GM19468 (cell line): ENCODE measurements at regions not wholly inside any gene's neighbourhood (a gene's known extent, or its start where the extent isn't known, plus 50 kb on each side); places are given as distances from the start of the nearest gene placed in this dataset.
"Not testable (repeated sequence)": the region's sequence is repeated elsewhere in the genome, so short reads cannot be mapped to it uniquely, and the experiment has no call there.

Experiments used
- ATAC-seq: cut with Tn5 transposase; IDR thresholded peaks from one replicate; pipeline ENCODE4 v1.9.1; 2021; ENCODE audit warnings: mild to moderate bottlenecking, moderate library complexity, moderate number of reproducible peaks; ENCODE audit not compliant: unreplicated experiment; ENCODE audit errors: extremely low read depth

DNA sequence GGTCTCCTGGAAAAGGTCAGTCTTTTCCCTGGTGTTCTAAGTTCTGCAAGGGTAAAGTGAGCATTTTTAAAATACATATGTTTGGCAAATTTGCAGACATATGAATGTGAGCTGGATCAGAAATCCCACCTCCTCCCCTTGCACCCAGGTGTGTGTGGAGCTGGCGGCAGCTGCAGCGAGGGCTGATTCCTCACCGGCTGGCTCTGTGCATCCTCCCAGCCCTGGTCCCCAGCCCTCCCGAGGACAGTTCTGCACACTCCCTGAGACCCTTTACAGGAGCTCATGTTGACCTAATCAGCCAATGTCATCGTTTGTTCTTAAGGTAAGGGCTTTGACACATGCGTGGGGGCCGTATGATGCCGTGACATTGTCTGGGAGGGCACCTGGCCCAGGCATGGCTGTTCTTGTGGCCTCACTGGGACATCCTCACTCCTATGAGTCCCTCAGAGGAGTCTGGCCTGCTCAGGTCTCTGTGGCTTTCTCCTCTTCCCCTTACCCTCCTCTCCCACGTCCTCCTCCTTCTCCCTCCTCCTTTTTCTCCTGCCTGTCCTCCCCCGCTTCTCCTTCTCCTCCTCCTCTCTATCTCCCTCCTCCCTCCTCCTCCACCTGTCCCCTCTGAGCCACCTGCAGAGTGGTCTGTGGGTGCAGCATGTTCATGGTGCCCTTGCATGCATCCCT is 289.2 kb upstream of the SFSWAP start:
- ATAC-seq = no peak

DNA sequence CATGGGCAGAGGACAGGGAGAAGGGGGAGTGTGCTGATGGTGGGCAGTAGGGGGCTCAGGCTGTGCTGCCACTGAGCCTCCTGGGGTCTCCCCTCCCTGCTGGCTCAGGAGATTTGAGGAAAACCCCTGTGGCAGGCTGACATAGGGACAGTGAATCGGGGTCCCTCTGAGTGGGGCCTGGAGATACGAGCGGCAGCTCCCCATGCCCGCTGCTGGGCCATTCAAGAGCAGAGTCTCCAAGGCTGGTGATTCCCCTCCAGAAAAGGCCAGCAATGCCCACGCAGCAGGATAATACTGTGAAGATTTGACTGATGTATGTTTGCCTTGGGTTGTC is 288.7 kb upstream of the SFSWAP start:
- no peak for ATAC-seq

DNA sequence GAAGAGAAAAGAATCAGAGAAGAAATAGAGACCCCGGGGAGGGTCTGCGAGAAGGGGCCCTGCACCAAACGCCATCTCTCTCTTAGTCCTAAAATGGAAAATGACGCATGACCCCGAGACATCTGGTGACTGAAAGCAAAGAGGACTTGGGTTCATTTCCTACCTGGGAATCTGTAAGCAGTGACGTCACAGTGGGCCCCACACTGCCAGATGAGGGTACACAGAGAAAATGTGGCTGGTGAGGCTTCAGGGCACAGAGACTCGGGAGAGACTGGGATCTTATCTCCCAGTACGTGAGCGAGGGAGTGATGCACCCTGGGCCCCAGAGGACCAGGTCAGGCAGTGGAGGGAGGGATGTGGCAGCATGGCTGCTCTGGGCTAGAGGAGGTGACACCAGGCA is 288.1 kb upstream of the SFSWAP start:
- ATAC-seq = no peak

DNA sequence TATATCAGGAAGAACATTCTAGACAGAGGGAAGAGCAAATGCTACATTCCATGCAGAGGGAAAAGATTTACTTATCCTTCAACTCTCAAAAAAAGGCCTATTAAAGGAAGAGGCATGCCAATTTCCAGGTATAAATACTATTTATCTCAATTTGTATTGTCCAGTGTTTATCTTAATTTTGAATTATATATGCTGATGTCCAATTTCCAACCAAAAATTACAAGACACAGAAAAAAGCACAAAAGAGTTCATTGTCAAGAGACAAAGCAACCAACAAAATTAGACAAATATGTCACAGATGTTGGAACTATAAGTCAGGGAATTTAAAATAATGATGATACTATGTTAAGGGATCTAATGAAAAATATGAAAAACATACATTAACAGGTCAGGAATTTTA is 286.6 kb upstream of the SFSWAP start:
- ATAC-seq = no peak

DNA sequence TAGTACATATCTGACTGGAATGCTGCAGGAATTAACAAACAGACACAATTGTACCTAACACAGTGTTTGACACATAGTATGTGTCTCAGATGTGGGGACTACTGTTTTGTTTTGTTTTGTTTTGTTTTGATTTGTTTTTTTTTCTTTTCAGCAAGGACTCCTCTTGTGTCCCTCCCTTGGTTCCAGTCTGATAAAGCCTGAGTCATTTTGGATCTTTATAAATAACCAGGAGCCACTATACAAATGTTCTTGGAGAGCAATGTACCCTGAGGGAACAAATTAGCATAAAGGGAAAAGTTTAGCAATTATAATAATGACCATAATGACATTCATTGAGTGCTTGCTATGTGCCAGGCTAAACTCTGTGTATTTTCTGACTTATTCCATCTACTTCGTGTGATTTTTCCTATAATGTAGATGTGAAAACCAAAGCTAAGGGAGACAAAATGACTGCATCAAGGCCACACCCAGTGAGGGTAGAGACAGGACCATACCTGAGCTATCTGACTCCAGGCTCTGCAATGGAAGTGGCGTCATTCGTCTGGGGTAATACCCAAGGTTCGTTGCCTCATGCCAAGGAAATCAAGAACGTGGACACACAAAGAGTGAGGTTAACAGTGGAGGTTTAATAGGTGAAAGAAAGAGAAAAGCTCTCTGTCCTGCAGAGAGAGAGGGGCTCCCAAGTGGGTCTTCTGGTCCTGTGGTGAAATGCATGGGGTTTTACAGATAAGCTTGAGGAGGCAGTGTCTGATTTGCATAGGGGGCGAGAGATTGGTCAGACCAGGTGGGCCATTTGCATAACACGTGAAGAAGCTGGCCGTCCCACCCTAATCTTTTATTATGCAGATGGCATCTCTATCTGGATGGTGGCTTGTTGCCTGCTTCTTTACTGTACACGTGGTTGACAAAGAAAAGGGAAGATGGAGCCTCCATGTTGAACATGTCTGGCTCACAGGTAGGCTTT is 285.5 kb upstream of the SFSWAP start:
- no peak for ATAC-seq

DNA sequence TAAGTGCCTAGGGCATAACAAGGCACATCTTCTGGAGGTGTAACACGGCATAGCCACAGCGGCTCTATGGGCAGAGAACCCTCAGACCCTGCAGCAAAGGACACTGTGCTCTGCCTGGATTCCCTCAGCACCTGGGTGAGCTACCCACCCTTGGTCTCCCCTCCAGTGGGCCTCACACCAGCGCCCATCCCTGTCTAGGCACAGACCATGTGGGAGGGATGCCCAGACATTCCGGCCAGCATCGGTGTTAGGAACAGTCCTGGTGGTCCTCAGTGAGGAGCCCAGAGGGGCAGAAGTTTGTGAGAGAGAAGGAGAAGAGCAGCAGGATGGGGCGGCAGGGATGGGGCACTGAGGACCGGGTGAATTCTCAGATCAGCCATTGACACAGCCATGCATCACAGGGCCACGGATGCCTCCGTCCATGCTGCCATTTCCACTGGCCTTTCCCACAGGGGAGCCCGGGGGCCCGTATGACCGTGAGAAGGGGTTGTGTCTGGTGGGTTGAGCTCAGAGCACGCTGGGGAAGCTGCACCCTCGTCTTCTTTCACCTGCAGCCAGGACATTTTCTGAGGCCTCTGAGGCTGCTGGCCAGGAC is 282.7 kb upstream of the SFSWAP start:
- no peak for ATAC-seq

DNA sequence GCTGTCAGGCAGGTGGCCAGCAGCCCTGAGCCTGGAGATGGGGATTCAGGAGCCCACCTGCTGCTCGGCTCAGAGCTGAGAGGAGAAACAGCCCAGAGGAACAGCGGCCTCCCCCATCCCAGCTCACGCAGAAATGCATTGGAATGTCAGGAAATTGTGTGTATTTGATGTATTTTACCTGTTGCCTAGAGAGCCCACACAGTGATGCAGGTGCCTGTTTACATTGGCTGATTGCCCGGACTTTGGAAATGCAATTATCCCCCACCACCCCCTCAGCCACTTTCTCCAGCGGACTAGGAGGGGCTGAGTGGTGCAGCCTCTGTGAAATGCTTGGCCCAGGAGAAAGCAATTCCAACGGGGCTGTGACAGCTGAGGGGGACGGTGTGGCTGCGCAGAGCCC is 281.7 kb upstream of the SFSWAP start:
- ATAC-seq = not testable (repeated sequence)

DNA sequence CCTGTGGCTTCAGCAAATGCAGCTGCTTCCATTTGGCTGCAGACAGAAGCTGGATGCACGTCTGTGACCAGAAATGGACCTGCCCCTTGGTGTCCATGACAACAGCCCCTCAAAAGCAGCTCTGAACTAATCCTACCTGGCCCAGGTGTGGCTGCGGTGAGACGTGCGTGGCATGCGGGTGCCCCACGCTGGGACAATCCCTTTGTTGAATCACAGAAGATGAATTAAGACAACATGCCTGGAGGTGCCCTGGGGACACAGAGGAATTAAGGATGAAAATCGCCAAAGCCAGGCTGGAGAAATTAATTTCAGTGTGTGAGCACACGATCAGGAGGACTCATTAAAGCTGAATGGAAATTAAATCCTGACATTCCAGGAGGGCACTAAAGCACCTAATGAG is 281.2 kb upstream of the SFSWAP start:
- not testable (repeated sequence) for ATAC-seq

DNA sequence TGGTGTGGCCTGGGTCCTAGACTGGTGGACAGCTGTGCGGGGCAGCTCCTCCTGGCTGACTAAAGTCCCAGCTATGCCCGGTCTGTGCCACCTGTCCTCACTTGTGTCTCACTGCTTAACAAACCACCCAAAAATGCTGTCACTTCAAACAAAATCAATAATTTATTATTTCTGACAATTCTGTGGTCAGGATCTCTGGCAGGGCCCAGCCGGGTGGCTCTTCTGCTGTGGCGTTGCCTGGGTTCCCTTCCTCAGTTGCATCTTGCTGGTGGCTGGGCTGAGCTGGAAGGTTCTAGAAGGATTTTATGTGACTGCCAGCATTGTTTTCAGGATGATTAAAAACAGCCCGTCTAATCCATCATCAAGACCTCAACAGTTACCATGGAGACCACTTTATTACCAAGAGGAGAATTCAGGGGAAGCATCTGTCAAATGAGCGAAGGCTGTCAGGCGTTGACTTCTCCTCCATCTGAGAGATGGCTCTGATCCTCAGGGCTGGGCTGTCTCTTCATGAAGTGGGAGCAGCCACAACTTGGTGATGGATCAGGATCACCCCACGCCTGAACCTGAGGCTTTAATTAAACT is 280.6 kb upstream of the SFSWAP start:
- no peak for ATAC-seq

DNA sequence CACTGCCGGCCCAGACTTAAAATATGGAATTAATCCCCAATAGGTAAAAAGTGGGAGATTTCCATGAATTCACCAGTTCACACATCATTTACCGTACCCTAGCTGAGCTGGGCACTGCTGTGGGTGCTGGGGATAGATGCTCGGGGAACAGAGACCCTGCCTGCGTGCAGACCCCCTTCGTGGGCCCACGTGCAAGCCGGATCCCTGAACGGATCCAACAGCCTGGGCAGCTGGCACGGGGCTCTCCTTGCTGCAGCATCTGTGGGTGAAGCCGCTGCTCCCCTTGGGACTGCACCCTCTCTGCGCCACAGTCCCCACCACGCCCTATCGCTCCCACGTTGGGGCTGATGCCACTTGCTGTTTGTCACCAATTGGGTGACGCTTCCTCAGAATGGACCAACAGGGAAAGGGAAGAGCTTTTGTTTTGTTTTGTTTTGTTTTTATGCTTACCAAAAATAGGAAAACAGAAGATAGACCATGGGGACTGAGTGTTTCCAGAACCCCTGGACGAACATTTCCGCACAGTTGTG is 279.7 kb upstream of the SFSWAP start:
- ATAC-seq = not testable (repeated sequence)

DNA sequence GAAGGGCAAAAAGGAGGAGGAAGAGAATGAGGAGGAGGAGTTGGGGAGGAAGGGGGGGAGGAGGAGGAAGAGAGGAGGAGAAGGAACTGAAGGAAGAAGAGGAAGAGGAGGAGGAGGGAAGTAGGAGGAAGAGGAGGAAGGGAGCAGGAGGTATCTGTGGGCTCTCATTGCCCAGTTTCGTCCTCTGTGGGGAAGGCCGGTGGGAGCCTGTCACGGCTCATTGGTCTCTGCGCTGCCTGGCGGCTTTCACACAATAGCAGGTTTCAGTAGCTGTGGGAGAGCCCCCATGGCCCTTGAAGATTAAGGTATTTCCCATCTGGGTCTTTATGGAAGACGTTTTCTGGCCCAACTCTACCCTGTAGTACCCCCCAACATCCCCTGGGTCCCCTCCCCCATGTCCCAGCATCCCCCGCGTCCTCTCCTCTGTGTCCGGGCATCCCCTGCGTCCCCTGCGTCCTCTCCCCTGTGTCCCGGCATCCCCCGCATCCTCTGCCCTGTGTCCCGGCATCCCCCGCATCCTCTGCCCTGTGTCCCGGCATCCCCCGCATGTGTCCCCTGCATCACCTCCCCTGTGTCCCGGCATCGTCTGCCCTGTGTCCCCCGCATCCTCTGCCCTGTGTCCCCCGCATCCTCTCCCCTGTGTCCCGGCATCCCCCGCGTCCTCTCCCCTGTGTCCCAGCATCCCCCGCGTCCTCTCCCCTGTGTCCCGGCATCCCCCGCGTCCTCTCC is 278.2 kb upstream of the SFSWAP start:
- no peak for ATAC-seq

DNA sequence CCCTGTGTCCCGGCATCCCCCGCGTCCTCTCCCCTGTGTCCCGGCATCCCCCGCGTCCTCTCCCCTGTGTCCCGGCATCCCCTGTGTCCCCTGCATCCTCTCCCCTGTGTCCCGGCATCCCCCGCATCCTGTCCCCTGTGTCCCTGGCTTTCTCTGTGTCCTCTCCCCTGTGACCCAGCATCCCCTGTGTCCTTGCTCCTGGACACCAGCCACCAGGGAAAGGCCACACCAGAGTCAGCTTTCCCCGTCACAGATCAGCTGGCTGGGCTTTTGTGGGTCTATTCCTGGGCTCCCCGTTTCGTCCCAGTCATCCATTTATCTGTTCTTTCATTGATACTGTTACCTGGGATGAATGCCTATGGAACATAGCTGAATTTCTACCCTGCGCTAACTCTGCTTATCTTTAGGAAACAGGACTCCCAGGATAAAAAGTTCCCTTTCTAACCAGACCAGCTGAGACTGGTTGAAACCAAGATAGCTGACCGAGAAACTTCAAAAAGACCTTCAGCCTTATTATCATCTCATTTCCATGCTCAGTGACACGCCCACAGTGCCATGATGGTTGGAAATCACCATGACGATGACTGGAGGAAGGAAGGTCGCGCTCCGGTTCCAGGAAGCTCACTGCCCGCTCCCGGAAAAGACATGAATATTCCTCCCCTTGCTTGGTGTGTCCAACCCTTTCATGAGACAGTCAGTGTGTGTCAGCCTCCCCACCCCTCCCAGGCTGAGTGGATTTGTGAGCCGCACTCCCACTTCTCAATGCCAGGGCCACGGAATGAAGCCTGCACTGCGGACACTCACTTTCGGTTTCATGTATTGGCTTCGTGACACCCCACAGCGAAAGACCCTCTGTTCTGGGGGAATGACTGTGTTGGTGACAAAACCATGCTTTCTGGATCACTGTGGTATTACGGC is 276.4 kb upstream of the SFSWAP start:
- ATAC-seq = no peak

DNA sequence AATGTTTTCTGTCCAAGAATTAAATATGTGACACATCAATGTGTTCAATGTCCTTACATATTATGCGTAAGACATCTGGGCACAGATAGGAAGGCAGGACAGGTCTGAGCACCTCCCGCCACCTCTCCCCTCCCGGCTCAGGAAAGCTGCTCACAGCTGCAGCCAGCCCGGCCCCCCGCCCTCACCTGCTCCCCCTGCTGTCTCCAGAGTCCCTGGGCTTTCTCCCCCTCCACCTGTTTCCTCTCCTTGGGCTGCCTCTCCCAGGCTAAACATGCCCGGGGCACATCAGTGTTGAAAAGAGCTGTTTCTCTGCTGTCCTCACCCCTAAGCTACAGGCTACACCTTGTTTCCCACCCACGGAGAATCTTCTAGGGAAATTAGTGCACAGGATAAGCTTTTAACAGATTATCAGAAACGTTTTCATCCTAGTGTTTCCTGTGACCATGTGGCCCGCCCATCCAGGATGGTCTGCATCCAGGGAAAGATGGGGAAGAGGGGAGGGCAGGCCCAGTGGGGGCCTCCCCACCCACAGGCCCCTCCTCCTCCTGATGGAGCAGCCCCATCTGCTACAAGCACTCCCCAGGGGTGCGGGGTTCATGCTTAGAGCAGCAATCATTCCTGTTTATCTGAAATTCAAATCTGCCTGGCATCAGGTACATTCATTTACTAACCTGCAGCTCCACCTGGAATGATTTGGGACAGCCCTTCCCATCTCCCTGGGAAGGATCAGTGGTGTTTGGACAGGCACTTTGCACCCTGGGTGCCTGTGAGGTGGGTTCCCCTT is 273.8 kb upstream of the SFSWAP start:
- no peak for ATAC-seq

DNA sequence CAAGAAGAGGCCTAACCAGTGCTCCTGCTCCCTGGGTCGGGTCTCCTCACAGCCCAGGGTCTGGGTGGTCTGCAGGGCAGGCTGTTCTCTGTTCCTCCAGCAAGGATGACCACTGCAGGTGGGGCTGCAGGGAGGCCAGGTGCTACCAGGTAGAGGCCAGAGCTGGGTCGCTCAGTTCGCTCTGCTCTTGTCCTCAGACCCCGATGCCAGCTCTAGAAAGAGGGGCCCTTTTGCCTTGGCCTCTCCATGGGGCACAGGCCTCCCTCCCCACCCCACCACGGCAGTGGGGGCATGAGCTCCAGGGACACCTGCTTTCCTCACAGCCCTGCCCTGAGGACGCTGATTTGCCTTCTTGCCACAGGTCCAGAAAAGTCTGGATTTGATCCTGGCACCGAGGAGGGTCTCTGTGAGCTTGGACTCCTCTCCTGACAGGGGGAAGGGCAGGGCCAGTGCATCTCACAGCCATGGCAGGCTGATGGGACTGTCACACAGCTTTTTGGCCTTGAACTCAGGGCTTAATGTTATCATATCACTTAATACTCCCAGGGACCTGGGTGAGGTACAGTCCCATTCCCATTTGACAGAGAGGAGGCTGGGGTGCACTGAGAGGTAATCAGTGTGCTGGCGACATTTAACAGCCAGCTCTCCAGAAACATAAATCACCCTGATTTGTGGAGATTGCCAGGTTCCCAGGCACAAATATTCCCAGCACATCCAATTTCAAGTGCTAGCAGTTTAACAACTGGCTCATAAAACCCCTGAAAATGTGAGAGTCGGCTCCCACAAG is 273.0 kb upstream of the SFSWAP start:
- no peak for ATAC-seq

DNA sequence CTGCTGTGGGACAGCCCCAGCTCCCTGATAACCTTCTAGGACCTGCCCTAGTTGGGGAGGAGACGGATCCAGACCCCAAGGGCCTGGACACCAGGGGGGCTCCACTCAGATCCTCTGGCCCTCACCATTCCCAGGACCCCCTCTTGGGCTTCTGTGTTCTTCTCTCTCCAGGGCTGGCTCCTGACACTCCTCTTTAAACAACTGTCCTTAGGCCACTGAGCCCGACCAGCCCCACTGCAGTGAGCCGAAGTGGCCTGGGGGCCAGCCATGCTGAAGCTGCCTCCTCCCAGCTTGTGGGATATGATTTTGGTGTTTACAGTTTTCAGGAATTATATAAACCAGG is 272.4 kb upstream of the SFSWAP start:
- not testable (repeated sequence) for ATAC-seq

DNA sequence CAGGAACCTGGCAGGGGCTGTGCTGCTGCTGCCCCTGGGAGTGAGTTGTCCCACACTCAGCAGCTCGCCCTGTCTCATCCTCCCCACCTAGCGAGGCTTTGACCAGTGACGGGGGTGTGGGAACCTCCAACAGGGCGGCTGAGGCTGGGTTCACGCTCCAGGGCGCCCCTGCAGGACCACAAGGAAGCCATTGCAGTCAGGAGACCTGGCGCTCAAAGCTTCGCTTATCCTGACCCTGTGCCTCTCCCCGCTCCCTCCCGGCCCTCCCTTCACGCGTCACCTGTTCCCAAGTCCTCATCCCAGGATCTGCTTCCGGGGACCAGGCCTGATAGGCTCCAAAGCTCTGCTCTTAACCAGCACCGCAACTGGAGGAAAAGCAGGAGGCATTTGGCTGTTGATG is 272.0 kb upstream of the SFSWAP start:
- no peak for ATAC-seq

DNA sequence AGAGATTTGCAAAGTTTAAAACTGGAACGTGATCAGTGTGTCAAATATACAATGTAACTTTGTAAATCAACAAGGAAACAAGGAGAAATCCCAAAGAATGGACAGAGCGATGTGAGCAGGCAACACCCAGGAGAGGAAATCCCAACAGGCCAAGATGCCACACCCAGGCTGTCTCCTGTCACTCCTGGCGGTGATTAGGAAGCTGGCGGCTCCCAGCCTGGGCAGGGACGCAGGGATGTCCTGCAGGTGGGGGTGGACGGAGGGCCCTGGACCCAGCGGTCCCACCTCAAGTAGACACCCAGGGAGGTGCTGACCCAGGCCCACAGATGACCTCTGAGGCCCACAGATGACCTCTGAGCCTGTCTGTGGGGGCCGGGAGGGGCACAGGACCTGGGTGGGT is 271.1 kb upstream of the SFSWAP start:
- ATAC-seq = not testable (repeated sequence)
